H1 (cell line): ENCODE measurements at regions not wholly inside any gene's neighbourhood (a gene's known extent, or its start where the extent isn't known, plus 50 kb on each side); places are given as distances from the start of the nearest gene placed in this dataset.

Experiments used
- BRCA1 ChIP-seq: IDR thresholded peaks from 2 replicates; pipeline ENCODE4 v1.6.1; 2012; ENCODE audit warnings: low read depth, low read length, improper control_type of control experiment
- CHD7 ChIP-seq: fragments of 300-600 bp; sonication (generic); IDR thresholded peaks from 2 replicates; pipeline ENCODE4 v1.7.1; 2012; ENCODE audit warnings: low read length, moderate library complexity, mild to moderate bottlenecking, inconsistent platforms; ENCODE audit not compliant: insufficient replicate concordance
- EGR1 ChIP-seq: IDR thresholded peaks from 2 replicates; pipeline ENCODE4 v1.6.1; 2011; ENCODE audit warnings: low read depth, low read length, borderline replicate concordance
- EP300 ChIP-seq, 2 experiments: IDR thresholded peaks; 1 replicate in 1 of 2; 2 replicates in 1 of 2; pipeline ENCODE4 v1.6.1; 2011 to 2012; ENCODE audit warnings: low read depth in 2 of 2, low read length in 2 of 2, mild to moderate bottlenecking in 2 of 2, borderline replicate concordance in 1 of 2, inconsistent platforms in 1 of 2, moderate library complexity in 1 of 2
- FOSL1 ChIP-seq: IDR thresholded peaks from 2 replicates; pipeline ENCODE4 v1.6.1; 2011; ENCODE audit warnings: mild to moderate bottlenecking, low read depth, low read length, moderate library complexity; ENCODE audit not compliant: insufficient read depth
- POU5F1 ChIP-seq: IDR thresholded peaks from 2 replicates; pipeline ENCODE4 v1.6.1; 2011; ENCODE audit warnings: low read depth, mild to moderate bottlenecking, low read length, moderate library complexity
- SIRT6 ChIP-seq: IDR thresholded peaks from one replicate; pipeline ENCODE4 v1.7.1; 2012; ENCODE audit warnings: low read length, inconsistent platforms
- SP4 ChIP-seq: IDR thresholded peaks from 2 replicates; pipeline ENCODE4 v1.6.1; 2012; ENCODE audit warnings: low read length, inconsistent platforms
- SRF ChIP-seq: IDR thresholded peaks from 2 replicates; pipeline ENCODE4 v1.6.1; 2011; ENCODE audit warnings: mild to moderate bottlenecking, low read depth, low read length, moderate library complexity
- TAF1 ChIP-seq: IDR thresholded peaks from 2 replicates; pipeline ENCODE4 v1.6.1; 2011; ENCODE audit warnings: mild to moderate bottlenecking, low read depth, low read length
- YY1 ChIP-seq: IDR thresholded peaks from 2 replicates; pipeline ENCODE4 v1.6.1; 2011; ENCODE audit warnings: low read depth, mild to moderate bottlenecking, low read length

- TF ChIP-seq CHD7 (no peak), FOSL1 (no peak), TAF1 (no peak), POU5F1 (no peak), EGR1 (no peak), SP4 (no peak), BRCA1 (no peak), EP300 (IDR thresholded peaks at IDR 0.05; ENCODE audit: borderline replicate concordance in 1 of 2, low read depth in 2 of 2, low read length in 2 of 2) (no peak), YY1 (no peak), SIRT6 (no peak), SRF (no peak)
These were observed 89.8 kb upstream of the PRKD1 start (continued) for GRCh38 chr14:30017370-30017993.
